Esophagus muscularis mucosa (tissue), 4 donors: ENCODE measurements at regions not wholly inside any gene's neighbourhood (a gene's known extent, or its start where the extent isn't known, plus 50 kb on each side); places are given as distances from the start of the nearest gene placed in this dataset.

Experiments used
- EP300 ChIP-seq: sonication (generic); formaldehyde crosslinking; IDR thresholded peaks from one replicate; pipeline ENCODE4 v1.6.1; 2017; ENCODE audit warnings: antibody characterized with exemption
- POLR2A ChIP-seq: fragments of 450-650 bp; IDR thresholded peaks from one replicate; pipeline ENCODE4 v1.6.1; 2017; ENCODE audit warnings: antibody characterized with exemption, moderate library complexity, mild to moderate bottlenecking, low read depth
- POLR2AphosphoS5 ChIP-seq, 2 donors: sonication (generic); formaldehyde crosslinking; IDR thresholded peaks; one replicate each; pipeline ENCODE4 v1.6.1; 2017; ENCODE audit warnings: antibody characterized with exemption in 2 of 2
- TF ChIP-seq, protein P1 (sequence below), 3 experiments: fragments of 200-600 bp in 2 of 3; fragments of 450-650 bp in 1 of 3; sonication (generic) in 2 of 3; IDR thresholded peaks; one replicate each; pipeline ENCODE4 v1.5.1; 2017 to 2019; ENCODE audit warnings: antibody characterized with exemption in 3 of 3, mild to moderate bottlenecking in 2 of 3, moderate library complexity in 1 of 3

DNA sequence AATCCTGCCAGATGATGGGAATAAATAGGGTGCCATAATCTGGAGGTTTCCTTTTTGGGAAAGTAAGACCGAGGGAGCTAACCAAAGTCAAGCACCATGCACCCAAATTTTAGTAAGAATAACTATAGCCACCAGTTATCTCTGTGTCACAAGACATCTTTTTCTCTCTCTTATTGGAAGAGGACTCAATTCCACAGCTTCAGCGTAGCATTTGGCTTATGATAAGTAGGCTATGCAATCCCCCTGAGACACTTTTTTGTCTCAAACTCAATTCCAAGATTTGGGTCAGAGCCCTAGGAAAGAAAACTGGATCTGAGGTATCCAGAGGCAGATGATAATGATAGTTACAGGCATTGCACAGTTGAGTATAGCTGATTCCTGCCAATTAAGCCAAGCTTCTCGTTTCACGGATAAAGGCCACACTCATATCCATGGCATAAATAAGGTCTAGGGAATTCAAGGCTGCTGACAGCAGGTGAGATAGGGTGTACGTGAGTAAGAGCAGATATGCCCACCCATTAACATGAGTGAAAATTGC lies 425.2 kb upstream of the CNTNAP2 start:
- TF ChIP-seq, protein P1, sequence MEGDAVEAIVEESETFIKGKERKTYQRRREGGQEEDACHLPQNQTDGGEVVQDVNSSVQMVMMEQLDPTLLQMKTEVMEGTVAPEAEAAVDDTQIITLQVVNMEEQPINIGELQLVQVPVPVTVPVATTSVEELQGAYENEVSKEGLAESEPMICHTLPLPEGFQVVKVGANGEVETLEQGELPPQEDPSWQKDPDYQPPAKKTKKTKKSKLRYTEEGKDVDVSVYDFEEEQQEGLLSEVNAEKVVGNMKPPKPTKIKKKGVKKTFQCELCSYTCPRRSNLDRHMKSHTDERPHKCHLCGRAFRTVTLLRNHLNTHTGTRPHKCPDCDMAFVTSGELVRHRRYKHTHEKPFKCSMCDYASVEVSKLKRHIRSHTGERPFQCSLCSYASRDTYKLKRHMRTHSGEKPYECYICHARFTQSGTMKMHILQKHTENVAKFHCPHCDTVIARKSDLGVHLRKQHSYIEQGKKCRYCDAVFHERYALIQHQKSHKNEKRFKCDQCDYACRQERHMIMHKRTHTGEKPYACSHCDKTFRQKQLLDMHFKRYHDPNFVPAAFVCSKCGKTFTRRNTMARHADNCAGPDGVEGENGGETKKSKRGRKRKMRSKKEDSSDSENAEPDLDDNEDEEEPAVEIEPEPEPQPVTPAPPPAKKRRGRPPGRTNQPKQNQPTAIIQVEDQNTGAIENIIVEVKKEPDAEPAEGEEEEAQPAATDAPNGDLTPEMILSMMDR (IDR thresholded peaks at IDR 0.05), result no peak
- no peak for TF ChIP-seq POLR2AphosphoS5 (IDR thresholded peaks at IDR 0.05)
- TF ChIP-seq POLR2A, result no peak
- no peak for TF ChIP-seq EP300
